Muscle of back (tissue), 3 donors: ENCODE measurements at regions not wholly inside any gene's neighbourhood (a gene's known extent, or its start where the extent isn't known, plus 50 kb on each side); places are given as distances from the start of the nearest gene placed in this dataset.
A peak's percentile ranks its signal among the peaks of the same experiment; 100 is the strongest.

ENCODE experiments used
- DNase-seq, 3 donors: peaks; one replicate each; pipeline versions ENCODE4 v3.0.0 to v3.0.0-alpha.2; 2013

DNA sequence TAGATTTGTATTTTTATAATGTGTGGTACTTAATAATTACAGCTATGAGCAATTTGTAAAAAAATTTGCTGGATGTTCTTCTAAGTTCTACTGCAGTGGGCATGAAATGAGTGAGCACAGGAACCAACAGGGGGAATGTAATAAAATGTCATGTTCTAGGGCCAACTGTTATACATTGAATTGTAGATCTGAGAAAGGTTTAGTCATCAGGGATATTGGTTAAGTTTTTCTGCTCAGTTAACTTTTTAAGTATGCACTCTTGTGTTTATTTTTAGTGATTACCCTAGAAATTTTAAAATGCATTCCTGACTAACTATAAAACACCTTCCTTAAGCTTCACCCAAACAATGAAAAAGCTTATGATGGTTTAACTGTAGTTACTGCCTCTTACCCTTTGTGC is 101.8 kb downstream of the CAND1 start:
- no peak for DNase-seq

DNA sequence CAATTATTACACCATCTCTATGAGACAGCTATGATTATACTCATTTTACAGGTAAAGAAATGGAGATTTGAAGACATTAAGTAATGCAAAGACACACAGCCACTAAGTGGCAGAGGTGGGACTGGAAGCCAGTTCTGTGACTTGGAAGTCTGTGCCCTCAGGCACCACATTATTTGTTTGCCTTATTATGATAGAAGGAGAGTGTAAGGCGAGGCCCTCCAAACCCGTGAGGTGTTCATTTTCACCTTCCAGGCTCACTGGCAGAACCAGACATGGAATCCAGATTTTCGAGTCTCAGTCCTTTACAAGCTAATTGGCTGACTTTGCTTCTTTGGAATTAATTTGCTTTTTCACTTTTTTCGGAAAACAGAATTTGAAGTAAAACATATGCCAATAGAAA is 107.9 kb downstream of the CAND1 start:
- no peak for DNase-seq

DNA sequence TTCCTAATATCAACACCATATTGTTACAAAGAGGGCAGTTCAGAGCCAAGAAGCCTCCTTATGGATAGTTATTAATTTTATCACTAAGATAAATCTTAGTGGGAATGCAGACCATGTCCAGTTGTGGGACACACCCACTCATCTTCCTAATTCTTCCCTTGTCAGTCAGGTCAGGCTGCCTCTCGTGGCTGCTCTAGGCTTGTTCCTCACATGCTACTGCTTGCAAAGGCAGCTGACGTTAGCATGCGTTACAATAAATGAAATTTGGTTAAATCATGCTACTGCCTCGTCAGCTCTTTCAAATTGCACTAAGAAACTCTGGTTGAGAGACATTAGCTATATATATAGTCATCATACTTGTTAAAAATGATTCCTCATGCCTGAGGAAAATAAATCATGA is 108.4 kb downstream of the CAND1 start:
- DNase-seq, result no peak

DNA sequence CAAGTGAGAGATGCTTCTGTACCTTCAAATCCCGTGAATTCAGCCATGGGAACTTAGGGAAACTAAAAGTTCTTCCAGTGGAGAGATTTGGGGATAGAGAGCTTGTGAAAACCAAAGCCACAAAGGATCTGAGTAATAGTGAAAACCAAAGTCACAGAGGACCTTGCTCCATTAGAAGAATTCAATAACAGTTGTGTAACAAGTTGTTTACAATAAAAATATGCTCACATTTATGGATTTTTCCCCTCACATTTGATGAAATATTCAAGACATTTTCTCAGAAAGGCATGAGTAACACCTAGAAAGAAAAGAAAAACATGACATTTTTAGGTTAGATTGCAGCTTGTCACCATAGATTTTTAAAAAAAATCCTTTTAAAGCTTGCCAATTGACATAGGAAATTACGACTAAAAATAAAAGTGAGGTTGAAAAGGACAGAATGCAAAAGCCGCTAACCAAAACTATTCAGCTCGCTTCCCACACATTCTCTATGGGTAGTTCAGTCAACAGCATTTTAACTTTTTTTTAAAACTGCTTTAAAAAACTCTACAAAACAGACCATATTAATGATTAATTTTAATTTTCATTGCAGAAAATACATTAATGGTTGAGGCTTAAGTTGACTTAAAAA is 113.2 kb downstream of the CAND1 start:
- no peak for DNase-seq

DNA sequence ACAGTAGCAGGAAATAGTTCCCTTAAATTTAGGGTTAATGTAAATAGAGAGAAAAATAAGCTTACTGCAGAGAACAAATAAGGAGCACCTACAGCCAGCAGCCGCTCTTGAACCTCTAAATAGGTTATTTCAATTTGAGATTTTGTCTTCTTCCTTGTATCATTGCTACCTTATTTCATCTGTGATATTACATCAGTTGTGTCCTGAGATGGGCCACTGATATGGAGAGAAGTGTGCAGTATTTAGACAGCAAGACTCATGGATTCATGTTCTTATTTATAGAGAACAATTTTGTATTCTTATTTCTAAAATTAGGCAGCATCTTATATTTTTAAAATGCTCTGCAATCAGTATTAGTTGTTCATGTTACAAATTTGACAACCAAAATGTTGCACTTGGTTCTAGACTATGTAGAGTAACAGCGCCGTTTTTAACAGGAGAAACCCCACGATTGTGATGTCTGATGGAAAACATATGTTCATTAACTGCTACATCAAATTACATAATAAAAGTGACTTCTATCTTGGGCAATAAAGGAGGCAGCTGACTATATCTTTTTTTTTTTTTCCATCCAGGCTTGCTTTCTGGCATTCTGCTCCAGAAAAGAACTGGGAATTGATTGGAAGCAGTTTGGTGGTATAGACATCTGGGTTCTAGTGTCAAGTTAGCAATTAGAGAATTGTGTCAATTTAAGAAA is 117.9 kb downstream of the CAND1 start:
- no peak for DNase-seq

DNA sequence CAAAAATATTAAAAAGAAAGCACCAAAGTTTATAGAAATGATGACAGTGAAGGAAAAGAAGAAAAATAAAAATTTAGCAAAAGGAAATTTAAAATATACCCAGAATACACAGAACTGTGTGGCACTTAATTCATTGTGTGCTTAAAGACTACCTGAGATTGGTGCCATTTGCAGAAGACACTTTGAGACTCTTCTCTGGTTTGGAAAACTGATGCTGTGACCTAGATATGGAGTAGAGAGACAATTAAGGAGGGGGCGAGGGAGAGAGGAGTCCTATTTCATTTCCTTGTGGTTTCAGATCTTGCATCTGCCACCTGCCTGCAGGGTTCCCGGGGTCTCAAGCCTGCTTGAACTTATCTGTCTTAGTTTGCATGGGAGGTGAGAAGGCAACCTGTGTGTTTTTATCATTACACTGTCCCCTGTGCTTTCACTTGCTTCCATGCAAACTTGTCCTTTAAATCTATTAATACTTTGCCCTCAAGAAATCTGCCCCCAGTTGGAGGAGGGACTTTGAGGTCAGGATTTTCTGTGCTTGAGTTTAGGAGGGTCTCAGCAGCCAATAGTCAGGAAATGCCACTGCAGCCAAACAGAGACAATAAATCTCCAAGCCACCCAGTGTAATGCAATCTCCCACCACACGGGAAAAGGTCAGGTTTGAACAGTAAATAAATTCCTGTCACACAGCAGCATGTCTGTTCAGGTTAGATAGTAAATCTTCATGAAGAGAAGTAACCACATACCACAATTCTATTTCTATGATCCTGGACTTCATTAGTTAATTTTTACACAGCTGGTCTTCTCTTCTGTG is 119.4 kb downstream of the CAND1 start:
- no peak for DNase-seq

DNA sequence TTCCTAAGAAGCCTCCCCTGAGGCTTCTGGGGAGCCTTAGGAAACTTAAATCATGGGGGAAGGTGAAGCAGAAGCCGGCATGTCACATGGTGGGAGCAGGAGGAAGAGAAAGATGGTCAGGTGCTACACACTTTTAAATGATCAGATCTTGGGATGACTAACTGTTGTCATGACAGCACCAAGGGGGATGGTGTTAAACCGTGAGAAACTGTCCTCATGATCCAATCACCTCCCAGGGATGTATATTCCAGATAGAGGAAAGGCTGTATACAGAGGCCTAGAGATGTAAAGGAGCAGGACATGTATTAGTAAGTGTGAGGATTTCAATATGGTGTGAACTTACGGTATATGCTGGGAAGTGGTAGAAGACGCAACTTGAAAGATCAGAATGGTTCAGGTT is 121.1 kb downstream of the CAND1 start:
- DNase-seq, result no peak

DNA sequence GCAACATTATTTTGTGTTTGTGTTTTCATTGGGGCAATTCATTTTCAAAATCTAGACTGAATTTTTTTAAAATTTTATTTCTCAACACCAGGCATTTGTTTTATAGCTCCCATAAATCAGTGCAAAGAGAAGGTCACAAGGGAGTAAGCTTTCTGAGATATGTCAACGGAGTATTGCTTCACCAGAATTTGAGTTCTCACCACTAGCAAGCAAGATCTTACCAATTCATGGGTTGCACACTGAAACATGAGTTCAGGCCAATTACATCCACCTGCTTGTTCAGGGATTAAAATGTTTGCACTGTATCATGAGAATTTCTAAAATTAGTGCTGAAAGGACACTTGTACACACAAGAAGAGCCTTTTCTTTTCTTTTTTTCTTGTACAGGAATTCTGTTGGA is 121.9 kb downstream of the CAND1 start:
- DNase-seq, result no peak

DNA sequence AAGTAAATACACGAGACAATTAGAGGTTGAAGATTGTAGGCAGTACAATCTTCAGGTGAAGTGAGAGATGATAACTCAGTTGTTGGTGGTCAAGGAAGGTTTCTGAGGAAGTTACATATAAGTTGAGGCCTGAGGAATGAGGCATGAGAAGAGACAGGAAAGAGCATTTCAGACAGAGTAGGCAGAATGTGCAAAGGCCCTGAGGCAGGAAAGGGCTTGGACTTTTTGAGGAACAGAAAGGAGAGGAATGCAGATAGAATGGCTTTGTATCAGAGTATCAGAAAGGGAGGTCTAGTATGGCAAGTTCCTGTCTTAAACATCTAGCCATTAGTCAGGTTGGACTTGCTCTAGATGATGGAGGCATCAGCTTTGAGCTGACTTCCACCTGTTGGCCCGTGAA is 122.5 kb downstream of the CAND1 start:
- no peak for DNase-seq

DNA sequence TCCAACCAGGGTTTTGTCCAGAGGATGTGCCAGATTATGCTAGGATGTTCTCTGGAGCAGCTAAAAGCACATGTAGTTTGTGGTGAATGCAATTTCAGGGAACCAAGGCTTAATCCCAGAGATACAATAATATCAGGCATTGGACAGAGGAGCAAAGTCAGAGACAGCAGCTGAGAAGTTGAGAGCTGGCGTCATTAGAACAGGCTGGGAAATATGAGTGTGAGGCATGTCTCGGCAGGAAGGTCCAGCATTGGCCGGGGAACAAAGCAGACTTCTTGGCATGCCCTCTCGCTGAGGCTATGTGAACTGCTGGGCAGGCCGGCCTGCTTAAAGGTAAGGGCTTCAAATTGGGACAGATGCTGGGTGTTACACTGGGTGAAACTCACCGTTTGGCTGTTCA is 125.4 kb downstream of the CAND1 start:
- peak; percentile 67 to 80 (median 77) for DNase-seq

DNA sequence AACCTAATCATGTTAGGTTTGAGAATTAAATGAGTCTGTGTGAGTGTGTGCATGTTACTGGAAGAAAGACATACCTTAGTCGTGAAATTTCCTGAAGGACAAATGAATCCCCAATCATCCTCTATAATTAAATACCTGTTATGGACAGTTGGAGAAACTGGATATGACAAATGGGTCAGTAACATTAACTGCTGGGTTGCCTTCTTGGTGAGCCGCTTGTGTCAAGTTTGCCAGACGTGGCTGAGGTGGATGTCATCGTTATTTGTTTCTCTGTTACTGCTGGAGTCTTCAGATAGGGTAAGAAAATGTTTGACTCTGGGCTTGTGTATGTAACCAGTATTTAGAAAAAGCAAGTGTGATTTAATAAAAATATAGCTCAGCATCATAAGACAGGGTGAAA is 131.6 kb downstream of the CAND1 start:
- no peak for DNase-seq

DNA sequence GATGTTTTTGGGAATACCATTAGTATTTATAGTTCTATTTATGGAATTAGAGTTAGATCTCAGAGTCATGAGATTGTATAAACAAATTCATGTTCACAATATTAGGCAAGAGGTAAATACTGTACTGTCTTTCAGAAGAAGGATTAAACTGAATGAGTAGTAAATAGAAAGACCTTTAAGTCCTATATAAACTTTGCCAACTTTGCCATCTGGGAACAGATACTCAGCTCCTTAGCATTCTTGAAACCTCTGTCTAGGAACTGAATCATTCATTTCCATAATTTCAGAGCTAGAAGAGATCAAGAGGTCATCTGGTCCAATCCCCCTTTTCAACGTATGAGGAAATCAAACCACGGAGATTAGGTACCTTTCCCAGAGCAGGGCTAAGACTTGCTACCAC is 141.1 kb downstream of the CAND1 start:
- DNase-seq, result no peak

DNA sequence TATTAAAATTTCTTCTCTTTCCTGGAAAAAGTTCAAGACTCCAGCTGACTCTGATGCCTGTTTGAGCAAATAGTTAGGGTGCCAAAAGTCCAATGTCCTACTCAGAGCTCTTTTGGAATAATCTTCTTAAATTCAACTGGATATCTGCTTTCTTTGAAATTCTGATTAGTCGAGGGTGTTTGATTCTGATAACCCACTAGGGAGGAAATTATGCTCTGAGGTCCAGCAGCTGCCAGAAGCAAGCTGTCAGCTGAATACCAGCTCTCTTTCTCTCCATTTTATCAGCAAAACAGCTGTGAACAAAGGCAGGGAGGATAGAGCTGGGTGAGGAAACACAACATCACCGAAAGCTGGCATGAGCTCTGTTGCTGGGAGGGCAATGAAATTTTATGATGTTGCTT is 141.5 kb downstream of the CAND1 start:
- peak in 1 of 3 donors; percentile 39 for DNase-seq

DNA sequence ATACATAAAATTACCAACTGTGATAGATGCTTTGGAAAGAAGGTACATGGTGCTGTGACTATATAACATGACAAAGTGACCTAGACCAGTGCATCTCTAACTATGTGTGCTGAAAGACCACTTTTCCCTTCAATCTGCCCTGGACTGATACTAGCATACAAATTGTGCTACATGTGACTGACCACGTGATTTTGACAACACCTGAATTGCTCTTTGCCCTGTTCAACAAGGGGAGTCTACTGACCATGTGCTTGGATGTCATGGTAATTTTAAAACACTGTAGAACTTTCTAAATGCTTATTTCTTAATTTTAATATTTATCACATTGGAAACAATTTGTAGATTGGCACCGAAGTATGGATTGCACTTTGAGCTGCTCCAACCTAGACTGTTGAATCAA is 142.4 kb downstream of the CAND1 start:
- no peak for DNase-seq

DNA sequence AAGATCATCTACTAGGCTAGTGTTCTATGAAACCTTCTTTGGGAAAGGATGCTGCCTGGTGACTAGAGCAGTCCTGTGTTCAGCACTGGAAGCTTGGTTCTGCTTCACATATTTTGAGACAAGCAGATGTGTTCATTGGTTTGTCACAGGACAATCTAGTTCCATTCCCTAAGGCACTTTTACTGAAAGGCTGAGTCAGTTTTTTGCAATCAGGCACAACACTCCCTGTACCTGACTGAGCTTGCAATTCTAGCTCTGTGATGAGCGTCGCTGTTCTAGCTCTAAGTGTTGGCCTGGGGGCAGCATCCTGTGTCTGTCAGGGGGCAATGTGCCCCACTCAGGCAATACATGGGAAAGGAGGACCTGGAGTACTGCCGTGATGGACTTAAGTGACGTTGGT is 144.4 kb downstream of the CAND1 start:
- DNase-seq, result no peak

DNA sequence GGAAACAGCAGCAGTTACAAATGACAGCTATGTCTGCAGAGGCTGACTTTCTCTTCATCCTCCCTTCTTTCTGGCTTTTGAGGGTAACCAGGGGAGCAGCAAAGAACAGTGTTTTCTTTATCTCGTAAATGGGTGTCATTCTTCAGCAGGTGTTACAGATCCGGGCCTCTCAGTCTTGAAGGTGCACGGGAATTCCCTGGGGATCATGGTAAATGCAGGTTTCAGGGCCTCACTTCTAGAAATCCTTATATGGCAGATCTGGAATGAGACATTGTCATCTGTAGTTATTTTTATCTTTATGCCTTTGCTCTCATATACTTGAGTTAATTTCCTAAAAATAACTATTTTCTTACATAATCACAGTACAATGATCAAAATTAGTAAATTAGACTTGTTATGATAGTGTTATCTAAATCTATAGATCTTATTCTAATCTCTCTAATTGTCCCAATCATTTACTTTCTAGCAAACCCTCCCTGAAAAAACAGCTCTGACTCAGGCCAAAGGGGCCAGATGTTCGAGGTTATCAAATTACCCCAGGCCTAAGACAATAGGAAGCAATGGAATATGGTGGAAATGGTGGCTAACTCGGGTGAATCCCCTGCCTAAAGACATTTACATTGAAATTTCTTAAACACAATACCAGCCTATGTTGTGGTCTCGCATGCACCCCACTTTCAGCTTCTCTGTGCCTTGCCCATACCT is 145.0 kb downstream of the CAND1 start:
- DNase-seq, result no peak

DNA sequence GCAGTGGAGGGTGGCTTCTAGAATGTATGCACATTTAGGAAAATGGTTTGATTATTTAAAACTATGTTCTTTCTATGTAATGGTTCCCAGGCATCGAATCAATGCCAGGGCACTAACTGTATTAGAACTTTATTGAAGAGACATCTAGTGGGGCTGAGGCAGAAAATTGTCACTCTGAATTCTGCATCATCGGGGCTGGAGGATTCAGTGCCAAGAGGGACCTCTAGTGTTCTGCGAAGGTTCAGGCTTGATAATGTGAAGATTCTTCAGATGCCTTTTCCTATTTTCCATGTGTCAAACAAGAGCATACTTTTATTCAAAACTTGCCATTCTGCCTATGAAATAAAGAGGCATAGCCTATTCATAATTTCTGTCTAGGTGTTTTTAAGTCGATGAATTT is 146.3 kb downstream of the CAND1 start:
- peak; percentile 49 to 63 (median 56) for DNase-seq

DNA sequence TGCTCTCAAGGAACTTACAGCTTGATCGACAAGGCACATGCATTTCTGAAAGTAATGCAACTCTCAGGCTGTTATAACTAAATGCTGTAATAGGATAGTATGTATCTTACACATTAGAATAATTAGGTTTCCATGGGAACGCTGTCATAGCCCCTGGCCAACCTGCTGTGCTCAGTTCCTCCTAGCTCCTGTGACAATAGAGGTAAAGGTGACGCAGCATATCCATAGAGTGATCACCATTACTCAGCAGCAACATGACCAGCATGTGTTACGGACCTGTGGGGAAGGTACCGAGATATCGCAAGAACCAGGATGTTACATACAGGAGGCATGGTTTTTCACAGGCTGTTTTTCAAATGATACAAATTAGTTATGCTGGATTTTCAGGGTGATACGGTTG is 150.7 kb downstream of the CAND1 start:
- no peak for DNase-seq

DNA sequence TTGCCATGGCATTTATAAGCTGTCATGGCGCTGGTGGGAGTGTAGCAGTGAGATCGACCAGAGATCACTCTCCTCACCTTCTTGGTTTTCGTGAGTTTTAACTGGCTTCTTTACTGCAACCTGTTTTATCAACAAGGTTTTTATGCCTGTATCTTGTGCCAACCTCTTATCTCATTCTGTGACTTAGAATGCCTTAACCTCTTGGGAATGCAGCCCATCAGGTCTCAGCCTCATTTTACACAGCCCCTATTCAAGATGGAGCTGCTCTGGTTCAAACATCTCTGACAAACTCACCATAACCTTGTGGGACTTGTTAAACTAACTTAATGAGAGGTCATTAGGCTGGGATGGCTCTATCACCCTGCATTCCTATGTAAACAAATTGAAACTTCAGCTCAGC is 151.3 kb downstream of the CAND1 start:
- DNase-seq, result no peak

DNA sequence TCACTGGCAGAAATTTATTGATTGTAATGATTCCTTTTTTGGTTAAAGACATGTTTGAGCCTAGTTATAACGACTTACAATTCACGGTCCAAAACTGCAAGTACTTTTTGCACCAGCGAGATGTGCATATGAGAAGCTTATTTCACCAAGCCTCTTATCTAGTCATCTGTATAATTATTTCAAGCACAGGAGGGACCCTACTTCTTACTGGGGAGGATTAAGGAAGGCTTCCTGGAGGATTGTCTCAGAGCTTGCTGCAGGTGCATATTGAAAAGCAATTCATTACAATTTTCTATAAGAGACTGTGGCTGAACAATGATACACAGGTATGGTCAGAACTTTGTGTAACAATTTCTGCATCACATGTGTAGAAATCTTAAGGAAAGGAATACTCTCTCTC is 152.9 kb downstream of the CAND1 start:
- DNase-seq, result no peak

DNA sequence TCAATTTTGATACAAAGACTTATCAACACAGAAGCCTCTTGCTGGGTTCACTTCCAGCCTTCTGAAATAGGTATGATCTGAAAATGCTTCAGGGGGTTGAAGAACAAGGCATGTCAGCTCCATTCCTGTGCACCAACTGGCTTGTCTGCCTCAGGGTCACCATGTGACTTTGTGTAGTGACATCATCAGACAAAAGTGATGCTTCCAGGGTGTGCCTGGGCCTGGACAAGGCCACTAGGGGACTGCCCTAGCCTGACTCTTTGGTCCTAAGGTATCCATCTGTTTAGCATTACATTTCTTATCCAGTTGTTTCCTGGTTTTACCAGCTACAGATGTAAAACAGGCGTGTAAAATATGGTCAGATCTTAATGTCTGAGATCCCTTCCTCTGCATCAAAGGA is 155.6 kb downstream of the CAND1 start:
- no peak for DNase-seq

DNA sequence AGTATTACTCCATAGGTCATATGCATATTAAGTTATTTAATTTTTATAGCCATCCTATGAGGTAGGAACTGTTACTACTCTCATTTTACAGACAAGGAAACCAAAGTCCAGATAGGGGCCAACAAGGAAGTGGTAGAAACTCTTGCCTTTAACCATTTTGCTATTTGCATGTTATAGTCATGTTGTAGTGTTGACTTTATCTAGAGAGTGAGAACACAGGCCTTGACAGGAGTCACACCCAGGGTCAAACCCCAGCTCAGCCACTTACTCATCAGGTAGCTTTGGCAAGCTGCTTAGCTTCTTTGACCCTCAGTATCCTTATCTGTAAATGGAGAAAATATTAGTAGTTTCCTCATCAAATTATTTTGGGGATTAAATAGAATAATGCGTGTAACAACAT is 156.2 kb downstream of the CAND1 start:
- DNase-seq, result no peak

DNA sequence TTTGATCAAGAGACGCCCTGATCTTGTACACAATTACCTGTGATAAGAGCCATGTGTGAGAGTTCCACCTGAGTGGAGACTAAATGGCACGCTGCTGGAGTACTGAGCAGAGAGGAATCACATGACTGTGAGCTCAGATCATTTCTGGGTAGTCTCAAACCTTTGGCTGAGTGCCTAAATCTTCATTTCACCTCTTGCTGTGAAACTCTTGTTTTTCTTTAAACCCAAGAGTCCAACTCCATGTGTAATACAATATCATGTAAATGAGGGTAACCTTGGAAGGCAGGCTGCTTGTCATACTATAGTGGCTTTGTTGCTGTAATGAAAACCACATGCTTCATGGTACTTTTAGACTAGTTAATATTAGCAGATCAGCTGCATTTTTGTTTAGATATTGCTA is 156.9 kb downstream of the CAND1 start:
- peak; percentile 49 to 73 (median 72) for DNase-seq
